ENCODE measurements at regions not wholly inside any gene's neighbourhood (a gene's known extent, or its start where the extent isn't known, plus 50 kb on each side); places are given as distances from the start of the nearest gene placed in this dataset.

DNA sequence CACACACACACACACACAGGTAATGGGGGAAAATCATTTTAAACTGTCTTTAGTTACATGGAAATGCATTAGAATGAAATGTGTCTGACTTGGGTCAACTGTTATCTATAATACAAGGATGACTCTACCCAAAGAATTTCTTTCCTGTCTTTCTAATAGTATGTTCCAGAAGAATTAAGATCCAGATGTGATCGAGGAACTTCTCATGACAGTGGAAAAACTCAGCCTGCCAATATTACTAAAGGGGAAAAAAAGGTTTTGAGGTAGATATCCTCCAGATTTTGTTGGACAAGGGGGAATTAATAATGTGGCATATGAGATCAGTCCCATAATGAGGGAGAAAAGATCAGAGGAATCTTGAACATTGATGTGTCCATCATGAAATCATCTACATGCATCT lies 190.6 kb upstream of the MAP3K1 start:
- TF ChIP-seq, protein P1, sequence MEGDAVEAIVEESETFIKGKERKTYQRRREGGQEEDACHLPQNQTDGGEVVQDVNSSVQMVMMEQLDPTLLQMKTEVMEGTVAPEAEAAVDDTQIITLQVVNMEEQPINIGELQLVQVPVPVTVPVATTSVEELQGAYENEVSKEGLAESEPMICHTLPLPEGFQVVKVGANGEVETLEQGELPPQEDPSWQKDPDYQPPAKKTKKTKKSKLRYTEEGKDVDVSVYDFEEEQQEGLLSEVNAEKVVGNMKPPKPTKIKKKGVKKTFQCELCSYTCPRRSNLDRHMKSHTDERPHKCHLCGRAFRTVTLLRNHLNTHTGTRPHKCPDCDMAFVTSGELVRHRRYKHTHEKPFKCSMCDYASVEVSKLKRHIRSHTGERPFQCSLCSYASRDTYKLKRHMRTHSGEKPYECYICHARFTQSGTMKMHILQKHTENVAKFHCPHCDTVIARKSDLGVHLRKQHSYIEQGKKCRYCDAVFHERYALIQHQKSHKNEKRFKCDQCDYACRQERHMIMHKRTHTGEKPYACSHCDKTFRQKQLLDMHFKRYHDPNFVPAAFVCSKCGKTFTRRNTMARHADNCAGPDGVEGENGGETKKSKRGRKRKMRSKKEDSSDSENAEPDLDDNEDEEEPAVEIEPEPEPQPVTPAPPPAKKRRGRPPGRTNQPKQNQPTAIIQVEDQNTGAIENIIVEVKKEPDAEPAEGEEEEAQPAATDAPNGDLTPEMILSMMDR (optimal IDR thresholded peaks at IDR 0.05 in 1 of 3, IDR thresholded peaks at IDR 0.05 in 1 of 3, conservative IDR thresholded peaks at IDR 0.05 in 1 of 3; ENCODE audit: extremely low read depth in 1 of 3, insufficient read depth in 2 of 3, low read length in 3 of 3), result no peak
- TF ChIP-seq EZH2 (IDR thresholded peaks at IDR 0.05; ENCODE audit: low read length), result no peak
